ENCODE measurements at regions not wholly inside any gene's neighbourhood (a gene's known extent, or its start where the extent isn't known, plus 50 kb on each side); places are given as distances from the start of the nearest gene placed in this dataset.

DNA sequence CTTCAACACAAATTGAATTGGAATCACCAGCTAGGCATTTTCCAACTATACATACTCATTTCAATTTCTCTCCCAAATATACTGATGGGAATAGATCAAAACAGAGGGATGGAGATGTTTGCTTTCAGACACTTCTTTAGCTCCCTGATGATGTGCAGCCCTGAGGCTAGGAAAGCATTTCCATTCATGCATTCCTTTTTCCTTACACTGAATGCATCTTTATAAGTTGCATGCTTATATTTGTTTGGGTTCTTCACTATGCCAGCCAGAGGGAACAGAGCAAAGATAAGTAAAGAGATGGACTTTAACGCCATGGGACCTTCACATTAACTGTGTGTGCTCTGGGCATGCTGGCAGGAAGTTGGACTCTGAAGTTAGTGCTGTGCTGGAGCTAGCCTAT is 696.5 kb upstream of the CDH9 start:
- TF ChIP-seq POLR2AphosphoS5 (IDR thresholded peaks at IDR 0.05) (no peak), POLR2A (IDR thresholded peaks at IDR 0.05) (no peak)
- TF ChIP-seq, protein P1, sequence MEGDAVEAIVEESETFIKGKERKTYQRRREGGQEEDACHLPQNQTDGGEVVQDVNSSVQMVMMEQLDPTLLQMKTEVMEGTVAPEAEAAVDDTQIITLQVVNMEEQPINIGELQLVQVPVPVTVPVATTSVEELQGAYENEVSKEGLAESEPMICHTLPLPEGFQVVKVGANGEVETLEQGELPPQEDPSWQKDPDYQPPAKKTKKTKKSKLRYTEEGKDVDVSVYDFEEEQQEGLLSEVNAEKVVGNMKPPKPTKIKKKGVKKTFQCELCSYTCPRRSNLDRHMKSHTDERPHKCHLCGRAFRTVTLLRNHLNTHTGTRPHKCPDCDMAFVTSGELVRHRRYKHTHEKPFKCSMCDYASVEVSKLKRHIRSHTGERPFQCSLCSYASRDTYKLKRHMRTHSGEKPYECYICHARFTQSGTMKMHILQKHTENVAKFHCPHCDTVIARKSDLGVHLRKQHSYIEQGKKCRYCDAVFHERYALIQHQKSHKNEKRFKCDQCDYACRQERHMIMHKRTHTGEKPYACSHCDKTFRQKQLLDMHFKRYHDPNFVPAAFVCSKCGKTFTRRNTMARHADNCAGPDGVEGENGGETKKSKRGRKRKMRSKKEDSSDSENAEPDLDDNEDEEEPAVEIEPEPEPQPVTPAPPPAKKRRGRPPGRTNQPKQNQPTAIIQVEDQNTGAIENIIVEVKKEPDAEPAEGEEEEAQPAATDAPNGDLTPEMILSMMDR (IDR thresholded peaks at IDR 0.05): no peak
